IPS-18c (cell line): ENCODE measurements at regions not wholly inside any gene's neighbourhood (a gene's known extent, or its start where the extent isn't known, plus 50 kb on each side); places are given as distances from the start of the nearest gene placed in this dataset.
"Not testable (repeated sequence)": the region's sequence is repeated elsewhere in the genome, so short reads cannot be mapped to it uniquely, and the experiment has no call there.

Source experiments
- H3K4me3 ChIP-seq: 2 replicates; pipeline ENCODE4 v1.7.0; 2013; ENCODE audit warnings: low read depth, mild to moderate bottlenecking, low read length, moderate library complexity; ENCODE audit not compliant: insufficient read depth
- H3K9me3 ChIP-seq: one replicate; pipeline ENCODE4 v1.6.1; 2013; ENCODE audit warnings: mild to moderate bottlenecking, low read length, moderate library complexity; ENCODE audit not compliant: control insufficient read depth, insufficient read depth

GRCh38 chr6:168255283-168255881 lies 64.2 kb downstream of the DACT2 start:
- Histone ChIP-seq H3K9me3 (no peaks in the 10 kb centered on the region), H3K4me3 (no peak overlapping the region)

GRCh38 chr6:168252267-168252666 lies 67.3 kb downstream of the DACT2 start:
- H3K4me3 ChIP-seq = no peak overlapping the region

GRCh38 chr6:168250250-168250649 lies 69.3 kb downstream of the DACT2 start:
- no peak overlapping the region for H3K4me3 ChIP-seq
- no peaks in the 10 kb centered on the region for H3K9me3 ChIP-seq

More at GRCh38 chr6:168252267-168252666, 67.3 kb downstream of the DACT2 start:
- H3K9me3 ChIP-seq = no peaks in the 10 kb centered on the region

GRCh38 chr6:168249746-168250145 lies 69.8 kb downstream of the DACT2 start:
- no peaks in the 10 kb centered on the region for H3K9me3 ChIP-seq
- H3K4me3 ChIP-seq = no peak overlapping the region

- Histone ChIP-seq H3K4me3 (no peak overlapping the region), H3K9me3 (no peaks in the 10 kb centered on the region)
These were observed 71.4 kb downstream of the DACT2 start for GRCh38 chr6:168248148-168248620.

GRCh38 chr6:168247443-168248147 lies 72.0 kb downstream of the DACT2 start:
- Histone ChIP-seq H3K4me3 (no peak overlapping the region), H3K9me3 (no peaks in the 10 kb centered on the region)

- Histone ChIP-seq H3K4me3 (no peak overlapping the region), H3K9me3 (no peaks in the 10 kb centered on the region)
These were observed 74.5 kb downstream of the DACT2 start for GRCh38 chr6:168244961-168245551.

- Histone ChIP-seq H3K4me3 (no peak overlapping the region), H3K9me3 (no peaks in the 10 kb centered on the region)
These were observed 75.7 kb downstream of the DACT2 start for GRCh38 chr6:168243812-168244376.

- no peaks in the 10 kb centered on the region for H3K9me3 ChIP-seq
- H3K4me3 ChIP-seq = no peak overlapping the region
These were observed 76.7 kb downstream of the DACT2 start for GRCh38 chr6:168242940-168243225.

- Histone ChIP-seq H3K9me3 (no peaks in the 10 kb centered on the region), H3K4me3 (no peak overlapping the region)
These were observed 77.3 kb downstream of the DACT2 start for GRCh38 chr6:168242111-168242939.

GRCh38 chr6:168240160-168240559 lies 79.4 kb downstream of the DACT2 start:
- Histone ChIP-seq H3K9me3 (no peaks in the 10 kb centered on the region), H3K4me3 (no peak overlapping the region)

- H3K4me3 ChIP-seq = no peak overlapping the region
- H3K9me3 ChIP-seq = no peaks in the 10 kb centered on the region
These were observed 80.4 kb downstream of the DACT2 start for GRCh38 chr6:168239044-168239773.

GRCh38 chr6:168238159-168238909 lies 81.2 kb downstream of the DACT2 start:
- no peak overlapping the region for H3K4me3 ChIP-seq
- H3K9me3 ChIP-seq = no peaks in the 10 kb centered on the region

GRCh38 chr6:168233875-168234213 lies 85.7 kb downstream of the DACT2 start:
- H3K9me3 ChIP-seq, H3K4me3 ChIP-seq: not testable (repeated sequence)

GRCh38 chr6:168232989-168233874 lies 86.3 kb downstream of the DACT2 start:
- no peak overlapping the region for H3K4me3 ChIP-seq
- H3K9me3 ChIP-seq = peaks cover 3% of the 10 kb centered on the region
